Peyer's patch (tissue), 4 donors: ENCODE measurements at regions not wholly inside any gene's neighbourhood (a gene's known extent, or its start where the extent isn't known, plus 50 kb on each side); places are given as distances from the start of the nearest gene placed in this dataset.

Source experiments
- POLR2A ChIP-seq, 2 donors: fragments of 450-650 bp; IDR thresholded peaks; one replicate each; pipeline ENCODE4 v1.5.1; 2017; ENCODE audit warnings: antibody characterized with exemption in 2 of 2, mild to moderate bottlenecking in 2 of 2, moderate library complexity in 2 of 2
- TF ChIP-seq, protein P1 (sequence below), 6 experiments: fragments of 450-650 bp in 4 of 6; fragments of 200-600 bp in 2 of 6; sonication (generic) in 1 of 6; IDR thresholded peaks; one replicate each; pipeline ENCODE4 v1.5.1; 2017 to 2019; ENCODE audit warnings: antibody characterized with exemption in 6 of 6, mild to moderate bottlenecking in 3 of 6, moderate library complexity in 1 of 6

- TF ChIP-seq, protein P1, sequence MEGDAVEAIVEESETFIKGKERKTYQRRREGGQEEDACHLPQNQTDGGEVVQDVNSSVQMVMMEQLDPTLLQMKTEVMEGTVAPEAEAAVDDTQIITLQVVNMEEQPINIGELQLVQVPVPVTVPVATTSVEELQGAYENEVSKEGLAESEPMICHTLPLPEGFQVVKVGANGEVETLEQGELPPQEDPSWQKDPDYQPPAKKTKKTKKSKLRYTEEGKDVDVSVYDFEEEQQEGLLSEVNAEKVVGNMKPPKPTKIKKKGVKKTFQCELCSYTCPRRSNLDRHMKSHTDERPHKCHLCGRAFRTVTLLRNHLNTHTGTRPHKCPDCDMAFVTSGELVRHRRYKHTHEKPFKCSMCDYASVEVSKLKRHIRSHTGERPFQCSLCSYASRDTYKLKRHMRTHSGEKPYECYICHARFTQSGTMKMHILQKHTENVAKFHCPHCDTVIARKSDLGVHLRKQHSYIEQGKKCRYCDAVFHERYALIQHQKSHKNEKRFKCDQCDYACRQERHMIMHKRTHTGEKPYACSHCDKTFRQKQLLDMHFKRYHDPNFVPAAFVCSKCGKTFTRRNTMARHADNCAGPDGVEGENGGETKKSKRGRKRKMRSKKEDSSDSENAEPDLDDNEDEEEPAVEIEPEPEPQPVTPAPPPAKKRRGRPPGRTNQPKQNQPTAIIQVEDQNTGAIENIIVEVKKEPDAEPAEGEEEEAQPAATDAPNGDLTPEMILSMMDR (IDR thresholded peaks at IDR 0.05): no peak
- TF ChIP-seq POLR2A (IDR thresholded peaks at IDR 0.05): no peak
Measured at GRCh38 chr6:15073883-15074465, 171.9 kb upstream of the JARID2 start.
